HL-60 (cell line): ENCODE measurements at regions not wholly inside any gene's neighbourhood (a gene's known extent, or its start where the extent isn't known, plus 50 kb on each side); places are given as distances from the start of the nearest gene placed in this dataset.

Experiments used
- DNase-seq, 2 experiments: peaks; one replicate each; pipeline ENCODE4 v3.0.0-alpha.2; 2010 to 2020; ENCODE audit warnings: low read depth in 1 of 2, low spot score in 1 of 2
- H3K27ac ChIP-seq: fragments of 250-450 bp; sonication (Bioruptor Pico); replicated peaks from 2 replicates; pipeline ENCODE4 v1.5.1; 2020; ENCODE audit warnings: mild to moderate bottlenecking, moderate library complexity
- H3K27me3 ChIP-seq: fragments of 250-450 bp; sonication (Bioruptor Pico); 2 replicates; pipeline ENCODE4 v1.5.1; 2021; ENCODE audit warnings: mild to moderate bottlenecking, moderate library complexity; ENCODE audit not compliant: insufficient read depth, poor library complexity, severe bottlenecking
- H3K4me3 ChIP-seq: replicated peaks from 2 replicates; pipeline ENCODE4 v1.5.1; 2011; ENCODE audit warnings: mild to moderate bottlenecking, control low read depth, low read length; ENCODE audit not compliant: insufficient read depth
- CTCF ChIP-seq: IDR thresholded peaks from one replicate; pipeline ENCODE4 v1.5.1; 2011; ENCODE audit warnings: low read length, control low read depth, inconsistent platforms; ENCODE audit not compliant: insufficient read depth
- GABPA ChIP-seq: IDR thresholded peaks from 2 replicates; pipeline ENCODE4 v1.6.1; 2012; ENCODE audit warnings: low read depth
- POLR2AphosphoS5 ChIP-seq: IDR thresholded peaks from 2 replicates; pipeline ENCODE4 v1.6.1; 2012; ENCODE audit warnings: low read depth
- REST ChIP-seq: IDR thresholded peaks from 2 replicates; pipeline ENCODE4 v1.6.1; 2012; ENCODE audit warnings: low read depth; ENCODE audit not compliant: insufficient replicate concordance
- SPI1 ChIP-seq: IDR thresholded peaks from 2 replicates; pipeline ENCODE4 v1.6.1; 2012; ENCODE audit warnings: low read depth, mild to moderate bottlenecking, borderline replicate concordance

- TF ChIP-seq SPI1 (no peak), REST (no peak), CTCF (no peak), GABPA (no peak), POLR2AphosphoS5 (no peak)
- Histone ChIP-seq H3K27ac (no peak overlapping the region), H3K27me3 (no peaks in the 10 kb centered on the region), H3K4me3 (no peak overlapping the region)
- no peak for DNase-seq
Measured at GRCh38 chr15:35838424-35839111, 292.6 kb upstream of the DPH6 start.

GRCh38 chr15:35842631-35843030 is 296.7 kb upstream of the DPH6 start:
- no peak for TF ChIP-seq SPI1
- TF ChIP-seq GABPA: no peak
- TF ChIP-seq CTCF: no peak
- no peak for TF ChIP-seq POLR2AphosphoS5
- no peak for TF ChIP-seq REST
- H3K27me3 ChIP-seq: peaks cover 2% of the 10 kb centered on the region
- no peak overlapping the region for H3K4me3 ChIP-seq
- no peak overlapping the region for H3K27ac ChIP-seq
- no peak for DNase-seq

- peaks cover 2% of the 10 kb centered on the region for H3K27me3 ChIP-seq
- no peak for DNase-seq
- TF ChIP-seq REST (no peak), CTCF (no peak), SPI1 (no peak), GABPA (no peak), POLR2AphosphoS5 (no peak)
- no peak overlapping the region for H3K4me3 ChIP-seq
- no peak overlapping the region for H3K27ac ChIP-seq
Measured at GRCh38 chr15:35843498-35843897, 297.5 kb upstream of the DPH6 start.
